Endothelial cell of umbilical vein (primary cell): ENCODE measurements at regions not wholly inside any gene's neighbourhood (a gene's known extent, or its start where the extent isn't known, plus 50 kb on each side); places are given as distances from the start of the nearest gene placed in this dataset.

ENCODE experiments used
- BruUV-seq: library from RNA; stranded (reverse); fragments of 400-500 nt; replicated peaks from 2 replicates; lab custom pipeline; 2021; lab: Mats Ljungman, UMichigan
- CTCF ChIA-PET: fragments of 300-600, 350-600 bp; sonication (Branson Sonifier 250); formaldehyde crosslinking; loops from one replicate; lab custom pipeline; 2021; ENCODE audit warnings: antibody characterized with exemption, inconsistent platforms; lab: Charles Lee
- POLR2A ChIA-PET: fragments of 300-600, 350-600 bp; sonication (Branson Sonifier 250); formaldehyde crosslinking; loops from one replicate; lab custom pipeline; 2021; ENCODE audit warnings: antibody characterized with exemption, inconsistent platforms; lab: Charles Lee
- DNase-seq: peaks from one replicate; pipeline ENCODE4 v3.0.0-alpha.2; 2011; ENCODE audit warnings: low read depth, low spot score
- FAIRE-seq: peaks from 2 replicates; lab custom pipeline; 2011; peaks lifted over from hg19 to GRCh38; lab: Jason Lieb, UNC
- H2AFZ ChIP-seq: 2 replicates; pipeline ENCODE4 v1.6.0; 2012; ENCODE audit warnings: low read depth, low read length, control low read depth, inconsistent platforms
- H3K27ac ChIP-seq: 2 replicates; pipeline ENCODE4 v1.5.1; 2011; ENCODE audit warnings: low read depth, mild to moderate bottlenecking, control low read depth, low read length, moderate library complexity; ENCODE audit not compliant: insufficient read depth
- H3K27me3 ChIP-seq, 2 experiments: 2 replicates each; pipeline versions ENCODE4 v1.6.0 to v1.6.1; 2011; ENCODE audit warnings: low read length in 2 of 2, mixed read lengths in 1 of 2; ENCODE audit not compliant: control insufficient read depth in 2 of 2, insufficient read depth in 2 of 2
- H3K36me3 ChIP-seq, 2 experiments: 2 replicates in 1 of 2; 3 replicates in 1 of 2; pipeline ENCODE4 v1.5.1; 2011; ENCODE audit warnings: low read length in 2 of 2, mild to moderate bottlenecking in 1 of 2, moderate library complexity in 1 of 2; ENCODE audit not compliant: control insufficient read depth in 2 of 2, insufficient read depth in 2 of 2; ENCODE audit errors: extremely low read depth in 1 of 2
- H3K4me1 ChIP-seq: 3 replicates; pipeline ENCODE4 v1.5.1; 2011; ENCODE audit warnings: mild to moderate bottlenecking, low read length; ENCODE audit not compliant: control insufficient read depth, insufficient read depth; ENCODE audit errors: extremely low read depth
- H3K4me2 ChIP-seq: 2 replicates; pipeline ENCODE4 v1.6.1; 2011; ENCODE audit warnings: low read length, control low read depth, mixed read lengths; ENCODE audit not compliant: insufficient read depth
- H3K4me3 ChIP-seq, 3 experiments: fragments of 200-600 bp in 1 of 3; sonication (generic), shearing (Covaris generic) in 1 of 3; replicated peaks in 1 of 3; 2 replicates each; pipeline ENCODE4 v1.5.1; 2011 to 2016; ENCODE audit warnings: control low read depth in 3 of 3, low read length in 3 of 3, mild to moderate bottlenecking in 2 of 3, inconsistent platforms in 1 of 3, low read depth in 1 of 3, moderate library complexity in 1 of 3; ENCODE audit not compliant: insufficient read depth in 1 of 3
- H3K79me2 ChIP-seq: 2 replicates; pipeline ENCODE4 v1.6.0; 2012; ENCODE audit warnings: low read length, inconsistent platforms; ENCODE audit not compliant: control insufficient read depth, insufficient read depth
- H3K9ac ChIP-seq: replicated peaks from 2 replicates; pipeline ENCODE3; 2011; ENCODE audit warnings: low read length, control low read depth; ENCODE audit not compliant: insufficient read depth; ENCODE audit errors: extremely low read depth
- H3K9me1 ChIP-seq: replicated peaks from 3 replicates; pipeline ENCODE4 v1.6.0; 2011; ENCODE audit warnings: mild to moderate bottlenecking, low read length; ENCODE audit not compliant: control insufficient read depth, insufficient read depth; ENCODE audit errors: extremely low read depth
- H3K9me3 ChIP-seq: replicated peaks from 2 replicates; pipeline ENCODE4 v1.5.1; 2012; ENCODE audit warnings: low read length, inconsistent platforms; ENCODE audit not compliant: control insufficient read depth, insufficient read depth
- H4K20me1 ChIP-seq: replicated peaks from 2 replicates; pipeline ENCODE3; 2011; ENCODE audit warnings: mild to moderate bottlenecking, low read length; ENCODE audit not compliant: control insufficient read depth, insufficient read depth; ENCODE audit errors: extremely low read depth
- CTCF ChIP-seq, 2 donors: IDR thresholded peaks; 1 replicate in 1 of 2; 2 replicates in 1 of 2; pipeline ENCODE4 v1.5.1; 2011; ENCODE audit warnings: low read length in 2 of 2, mild to moderate bottlenecking in 2 of 2, moderate library complexity in 2 of 2, control low read depth in 1 of 2, inconsistent platforms in 1 of 2, low read depth in 1 of 2; ENCODE audit not compliant: insufficient read depth in 1 of 2; ENCODE audit errors: extremely low read depth in 1 of 2
- EZH2 ChIP-seq: IDR thresholded peaks from 2 replicates; pipeline ENCODE4 v1.6.1; 2012; ENCODE audit warnings: borderline replicate concordance, low read depth, mild to moderate bottlenecking, moderate library complexity, low read length, inconsistent platforms; ENCODE audit not compliant: severe bottlenecking
- FOS ChIP-seq: IDR thresholded peaks from 2 replicates; pipeline ENCODE4 v1.6.1; 2011; ENCODE audit warnings: mild to moderate bottlenecking, low read length, moderate library complexity, borderline replicate concordance; ENCODE audit not compliant: insufficient read depth
- GATA2 ChIP-seq: IDR thresholded peaks from 2 replicates; pipeline ENCODE4 v1.7.0; 2011; ENCODE audit warnings: low read depth, mild to moderate bottlenecking, moderate library complexity, mixed read lengths, low read length; ENCODE audit not compliant: insufficient read length, insufficient read depth
- JUN ChIP-seq: IDR thresholded peaks from 2 replicates; pipeline ENCODE4 v1.6.1; 2011; ENCODE audit warnings: borderline replicate concordance, low read depth; ENCODE audit not compliant: insufficient read length, insufficient read depth
- MAX ChIP-seq: IDR thresholded peaks from 2 replicates; pipeline ENCODE4 v1.6.1; 2011; ENCODE audit not compliant: insufficient read depth, insufficient read length
- MYC ChIP-seq: IDR thresholded peaks from one replicate; pipeline ENCODE4 v1.6.1; 2011; ENCODE audit warnings: mild to moderate bottlenecking, low read depth, low read length
- POLR2A ChIP-seq: IDR thresholded peaks from 2 replicates; pipeline ENCODE4 v1.6.1; 2012; ENCODE audit warnings: low read depth, mild to moderate bottlenecking, control low read depth, low read length
- POLR2AphosphoS5 ChIP-seq: IDR thresholded peaks from 2 replicates; pipeline ENCODE4 v1.6.1; 2012; ENCODE audit warnings: low read depth, mild to moderate bottlenecking, control low read depth, low read length, moderate library complexity; ENCODE audit not compliant: insufficient read depth
- dilution Hi-C: fragments of 300-500 bp; cut with MboI; formaldehyde crosslinking; loops from one replicate; pipeline ENCODE4 v1.15.0; 2019; ENCODE audit warnings: low sequenced_read_pairs; ENCODE audit not compliant: extremely low pct_ligation_motif_present
- intact Hi-C: fragments of 100-400 bp; cut with micrococcal nuclease; formaldehyde crosslinking; loops from one replicate; pipeline ENCODE4 v1.10.0; 2022

- H3K9me3 ChIP-seq: no peaks in the 10 kb centered on the region
- H3K36me3 ChIP-seq: no peaks in the 10 kb centered on the region
- H3K4me3 ChIP-seq: no peak overlapping the region
- no peaks in the 10 kb centered on the region for H3K9me1 ChIP-seq
- CTCF ChIA-PET: interaction anchor here (2.2 kb wide), 1 partner anchor 13 kb away, joined by 6 read pairs; no protein-coding TSS in a partner anchor
- no peak overlapping the region for H3K27ac ChIP-seq
- TF ChIP-seq JUN (no peak), EZH2 (no peak), POLR2AphosphoS5 (no peak), POLR2A (no peak), FOS (no peak), MAX (no peak), MYC (no peak), GATA2 (no peak), CTCF (IDR thresholded peaks at IDR 0.05; ENCODE audit: extremely low read depth in 1 of 2, insufficient read depth in 1 of 2, low read depth in 1 of 2, low read length in 2 of 2) (no peak)
- POLR2A ChIA-PET: no interaction called here
- no peak overlapping the region for H3K4me2 ChIP-seq
- no peak for FAIRE-seq
- no peaks in the 10 kb centered on the region for H3K4me1 ChIP-seq
- DNase-seq: no peak
- no peaks in the 10 kb centered on the region for H3K27me3 ChIP-seq
- no peaks in the 10 kb centered on the region for H3K79me2 ChIP-seq
- intact Hi-C loops: no loop called here
- no peaks in the 10 kb centered on the region for H4K20me1 ChIP-seq
- no peak overlapping the region for H3K9ac ChIP-seq
- H2AFZ ChIP-seq: no peak overlapping the region
- dilution Hi-C loops: no loop called here
- no TSS peak for BruUV-seq
Observed at GRCh38 chr11:110921742-110922521, 209.7 kb upstream of the ARHGAP20 start.
